Sigmoid colon (tissue), 4 donors: ENCODE measurements at regions not wholly inside any gene's neighbourhood (a gene's known extent, or its start where the extent isn't known, plus 50 kb on each side); places are given as distances from the start of the nearest gene placed in this dataset.

Experiments
- POLR2AphosphoS5 ChIP-seq, 4 donors: sonication (generic); formaldehyde crosslinking; IDR thresholded peaks; one replicate each; pipeline ENCODE4 v1.6.1; 2017; ENCODE audit warnings: antibody characterized with exemption in 4 of 4
- TF ChIP-seq, protein P1 (sequence below), 4 experiments: fragments of 450-650 bp in 3 of 4; fragments of 200-600 bp in 1 of 4; IDR thresholded peaks; one replicate each; pipeline ENCODE4 v1.5.1; 2016 to 2019; ENCODE audit warnings: antibody characterized with exemption in 4 of 4, mild to moderate bottlenecking in 3 of 4, moderate library complexity in 2 of 4

GRCh38 chr2:226366920-226367319, 432.7 kb downstream of the IRS1 start:
- TF ChIP-seq, protein P1, sequence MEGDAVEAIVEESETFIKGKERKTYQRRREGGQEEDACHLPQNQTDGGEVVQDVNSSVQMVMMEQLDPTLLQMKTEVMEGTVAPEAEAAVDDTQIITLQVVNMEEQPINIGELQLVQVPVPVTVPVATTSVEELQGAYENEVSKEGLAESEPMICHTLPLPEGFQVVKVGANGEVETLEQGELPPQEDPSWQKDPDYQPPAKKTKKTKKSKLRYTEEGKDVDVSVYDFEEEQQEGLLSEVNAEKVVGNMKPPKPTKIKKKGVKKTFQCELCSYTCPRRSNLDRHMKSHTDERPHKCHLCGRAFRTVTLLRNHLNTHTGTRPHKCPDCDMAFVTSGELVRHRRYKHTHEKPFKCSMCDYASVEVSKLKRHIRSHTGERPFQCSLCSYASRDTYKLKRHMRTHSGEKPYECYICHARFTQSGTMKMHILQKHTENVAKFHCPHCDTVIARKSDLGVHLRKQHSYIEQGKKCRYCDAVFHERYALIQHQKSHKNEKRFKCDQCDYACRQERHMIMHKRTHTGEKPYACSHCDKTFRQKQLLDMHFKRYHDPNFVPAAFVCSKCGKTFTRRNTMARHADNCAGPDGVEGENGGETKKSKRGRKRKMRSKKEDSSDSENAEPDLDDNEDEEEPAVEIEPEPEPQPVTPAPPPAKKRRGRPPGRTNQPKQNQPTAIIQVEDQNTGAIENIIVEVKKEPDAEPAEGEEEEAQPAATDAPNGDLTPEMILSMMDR (IDR thresholded peaks at IDR 0.05): no peak
- TF ChIP-seq POLR2AphosphoS5 (IDR thresholded peaks at IDR 0.05): no peak
